WTC11 (cell line): ENCODE measurements at regions not wholly inside any gene's neighbourhood (a gene's known extent, or its start where the extent isn't known, plus 50 kb on each side); places are given as distances from the start of the nearest gene placed in this dataset.
A peak's percentile ranks its signal among the peaks of the same experiment; 100 is the strongest.

Experiments used
- ATAC-seq: fragments of 200-7000 bp; cut with Tn5 transposase; 2 replicates; pipeline ENCODE4 v1.10.0; 2021; ENCODE audit warnings: mild to moderate bottlenecking, moderate library complexity
- CTCF ChIA-PET: fragments of 300-600 bp; sonication (Branson Sonifier 250); formaldehyde crosslinking; loops from one replicate; lab custom pipeline; 2021; ENCODE audit warnings: antibody characterized with exemption; lab: Charles Lee
- POLR2A ChIA-PET: fragments of 350-600 bp; sonication (Branson Sonifier 250); formaldehyde crosslinking; loops from one replicate; lab custom pipeline; 2021; ENCODE audit warnings: antibody characterized with exemption; lab: Charles Lee
- DNase-seq: peaks from one replicate; pipeline ENCODE4 v3.0.0; 2021; ENCODE audit warnings: low spot score
- H3K27ac Mint-ChIP-seq: 2 replicates; pipeline ENCODE4 v1.8.0; 2021; ENCODE audit warnings: mixed read lengths
- H3K27me3 Mint-ChIP-seq: 2 replicates; pipeline ENCODE4 v1.8.0; 2021; ENCODE audit warnings: low read depth, mild to moderate bottlenecking, moderate library complexity, mixed read lengths
- H3K36me3 Mint-ChIP-seq: 2 replicates; pipeline ENCODE4 v1.8.0; 2021; ENCODE audit warnings: mixed read lengths
- H3K4me1 Mint-ChIP-seq: 2 replicates; pipeline ENCODE4 v1.8.0; 2022; ENCODE audit warnings: mixed read lengths
- H3K4me3 Mint-ChIP-seq: 2 replicates; pipeline ENCODE4 v1.8.0; 2021; ENCODE audit warnings: mild to moderate bottlenecking, moderate library complexity, mixed read lengths
- H3K9me3 Mint-ChIP-seq: 2 replicates; pipeline ENCODE4 v1.8.0; 2021; ENCODE audit warnings: mixed read lengths
- CREM ChIP-seq: sonication (generic); formaldehyde crosslinking; IDR thresholded peaks from 2 replicates; pipeline ENCODE4 v1.8.1; 2022; ENCODE audit warnings: mild to moderate bottlenecking, missing genetic modification reagents, moderate library complexity
- ELF4 ChIP-seq: sonication (generic); formaldehyde crosslinking; IDR thresholded peaks from 2 replicates; pipeline ENCODE4 v1.8.1; 2022; ENCODE audit warnings: low read depth, mild to moderate bottlenecking, moderate library complexity, missing genetic modification reagents
- GABPB1 ChIP-seq: sonication (generic); formaldehyde crosslinking; IDR thresholded peaks from 2 replicates; pipeline ENCODE4 v1.8.1; 2023; ENCODE audit warnings: mild to moderate bottlenecking, missing genetic modification reagents
- HMGA2 ChIP-seq: fragments of 250-450 bp; sonication (Bioruptor Pico); IDR thresholded peaks from 2 replicates; pipeline ENCODE4 v1.4.0; 2021; ENCODE audit warnings: mild to moderate bottlenecking, moderate library complexity
- IRF2 ChIP-seq: sonication (generic); formaldehyde crosslinking; IDR thresholded peaks from 2 replicates; pipeline ENCODE4 v1.8.0; 2022; ENCODE audit warnings: low read depth, missing genetic modification reagents, borderline replicate concordance
- JAZF1 ChIP-seq: fragments of 250-450 bp; sonication (Bioruptor Pico); IDR thresholded peaks from 2 replicates; pipeline ENCODE4 v1.9.0; 2021; ENCODE audit warnings: moderate library complexity, mild to moderate bottlenecking, inconsistent platforms
- NFATC4 ChIP-seq: fragments of 250-450 bp; sonication (Bioruptor Pico); IDR thresholded peaks from 2 replicates; pipeline ENCODE4 v1.9.0; 2021; ENCODE audit warnings: mild to moderate bottlenecking
- NFE2L1 ChIP-seq: sonication (generic); formaldehyde crosslinking; IDR thresholded peaks from 2 replicates; pipeline ENCODE4 v1.8.1; 2023; ENCODE audit warnings: missing genetic modification reagents
- RELA ChIP-seq: sonication (generic); formaldehyde crosslinking; IDR thresholded peaks from 2 replicates; pipeline ENCODE4 v1.8.1; 2022; ENCODE audit warnings: missing genetic modification reagents, mild to moderate bottlenecking, borderline replicate concordance
- RORB ChIP-seq: fragments of 250-450 bp; sonication (Bioruptor Pico); IDR thresholded peaks from 2 replicates; pipeline ENCODE4 v1.9.0; 2021; ENCODE audit warnings: mild to moderate bottlenecking
- SOX15 ChIP-seq: fragments of 250-450 bp; sonication (Bioruptor Pico); IDR thresholded peaks from 2 replicates; pipeline ENCODE4 v1.9.0; 2021; ENCODE audit warnings: mild to moderate bottlenecking
- SP1 ChIP-seq: sonication (generic); formaldehyde crosslinking; conservative IDR thresholded peaks from 2 replicates; pipeline ENCODE4 v1.8.1; 2022; ENCODE audit warnings: missing genetic modification reagents
- TEAD1 ChIP-seq: sonication (generic); formaldehyde crosslinking; IDR thresholded peaks from 2 replicates; pipeline ENCODE4 v1.8.0; 2022; ENCODE audit warnings: mild to moderate bottlenecking, missing genetic modification reagents
- ZNF121 ChIP-seq: sonication (generic); formaldehyde crosslinking; IDR thresholded peaks from 2 replicates; pipeline ENCODE4 v1.8.0; 2023; ENCODE audit warnings: missing genetic modification reagents
- ZNF281 ChIP-seq: sonication (generic); formaldehyde crosslinking; IDR thresholded peaks from 2 replicates; pipeline ENCODE4 v1.8.0; 2023; ENCODE audit warnings: mild to moderate bottlenecking, missing genetic modification reagents
- ZNF396 ChIP-seq: fragments of 250-450 bp; sonication (Bioruptor Pico); IDR thresholded peaks from 2 replicates; pipeline ENCODE4 v1.8.0; 2021; ENCODE audit warnings: mild to moderate bottlenecking, moderate library complexity, borderline replicate concordance
- ZNF416 ChIP-seq: fragments of 250-450 bp; sonication (Bioruptor Pico); IDR thresholded peaks from 2 replicates; pipeline ENCODE4 v1.9.0; 2021; ENCODE audit warnings: mild to moderate bottlenecking, inconsistent platforms
- TF ChIP-seq, protein P1 (sequence below): sonication (generic); formaldehyde crosslinking; IDR thresholded peaks from 2 replicates; pipeline ENCODE4 v1.8.1; 2022; ENCODE audit warnings: missing genetic modification reagents, borderline replicate concordance
- TF ChIP-seq, protein P2 (sequence below): sonication (generic); formaldehyde crosslinking; IDR thresholded peaks from 2 replicates; pipeline ENCODE4 v1.8.1; 2022; ENCODE audit warnings: low read depth, missing genetic modification reagents, borderline replicate concordance
- TF ChIP-seq, protein P3 (sequence below): fragments of 250-450 bp; sonication (Bioruptor Pico); IDR thresholded peaks from 2 replicates; pipeline ENCODE4 v1.9.0; 2021; ENCODE audit warnings: mild to moderate bottlenecking
- TF ChIP-seq, protein P4 (sequence below): sonication (generic); formaldehyde crosslinking; IDR thresholded peaks from 2 replicates; pipeline ENCODE4 v1.8.0; 2023; ENCODE audit warnings: missing genetic modification reagents, mild to moderate bottlenecking, borderline replicate concordance
- TF ChIP-seq, protein P5 (sequence below): sonication (generic); formaldehyde crosslinking; IDR thresholded peaks from 2 replicates; pipeline ENCODE4 v1.8.0; 2022; ENCODE audit warnings: mild to moderate bottlenecking, missing genetic modification reagents
- TF ChIP-seq, protein P6 (sequence below): fragments of 200-600 bp; IDR thresholded peaks from 2 replicates; pipeline ENCODE4 v1.8.0; 2022; ENCODE audit warnings: antibody characterized with exemption
- TF ChIP-seq, protein P7 (sequence below): sonication (generic); formaldehyde crosslinking; IDR thresholded peaks from 2 replicates; pipeline ENCODE4 v1.8.0; 2022; ENCODE audit warnings: mild to moderate bottlenecking, missing genetic modification reagents

DNA sequence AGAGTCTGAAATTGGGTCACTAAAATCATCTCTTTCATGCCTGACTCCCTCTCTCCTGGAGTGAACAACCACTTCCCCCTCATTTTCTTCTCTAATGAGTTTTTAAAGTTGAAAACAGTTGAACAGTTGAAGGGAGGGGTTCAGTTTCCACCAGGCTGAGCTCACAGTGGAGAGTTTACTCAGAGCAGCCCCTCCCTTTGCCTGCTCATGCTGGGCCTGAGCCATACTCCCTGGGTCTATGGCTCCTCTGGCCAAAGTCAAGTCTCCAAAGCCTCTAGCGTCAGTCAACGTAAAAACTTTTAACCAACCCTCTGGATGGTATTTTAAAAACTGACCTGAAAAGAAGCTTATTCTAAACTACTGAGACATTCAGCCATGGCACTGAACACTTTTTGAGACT is 100.8 kb upstream of the RNPC3 start (continued):
- no peak for TF ChIP-seq SP1 (CRISPR knock-in tag)
- TF ChIP-seq ZNF121 (CRISPR knock-in tag) = no peak
- no peak for TF ChIP-seq GABPB1
- TF ChIP-seq NFE2L1 (CRISPR knock-in tag) = no peak
- TF ChIP-seq, protein P1, sequence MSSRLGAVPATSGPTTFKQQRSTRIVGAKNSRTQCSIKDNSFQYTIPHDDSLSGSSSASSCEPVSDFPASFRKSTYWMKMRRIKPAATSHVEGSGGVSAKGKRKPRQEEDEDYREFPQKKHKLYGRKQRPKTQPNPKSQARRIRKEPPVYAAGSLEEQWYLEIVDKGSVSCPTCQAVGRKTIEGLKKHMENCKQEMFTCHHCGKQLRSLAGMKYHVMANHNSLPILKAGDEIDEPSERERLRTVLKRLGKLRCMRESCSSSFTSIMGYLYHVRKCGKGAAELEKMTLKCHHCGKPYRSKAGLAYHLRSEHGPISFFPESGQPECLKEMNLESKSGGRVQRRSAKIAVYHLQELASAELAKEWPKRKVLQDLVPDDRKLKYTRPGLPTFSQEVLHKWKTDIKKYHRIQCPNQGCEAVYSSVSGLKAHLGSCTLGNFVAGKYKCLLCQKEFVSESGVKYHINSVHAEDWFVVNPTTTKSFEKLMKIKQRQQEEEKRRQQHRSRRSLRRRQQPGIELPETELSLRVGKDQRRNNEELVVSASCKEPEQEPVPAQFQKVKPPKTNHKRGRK = no peak
- TF ChIP-seq TEAD1 (CRISPR knock-in tag) = no peak
- TF ChIP-seq, protein P2, sequence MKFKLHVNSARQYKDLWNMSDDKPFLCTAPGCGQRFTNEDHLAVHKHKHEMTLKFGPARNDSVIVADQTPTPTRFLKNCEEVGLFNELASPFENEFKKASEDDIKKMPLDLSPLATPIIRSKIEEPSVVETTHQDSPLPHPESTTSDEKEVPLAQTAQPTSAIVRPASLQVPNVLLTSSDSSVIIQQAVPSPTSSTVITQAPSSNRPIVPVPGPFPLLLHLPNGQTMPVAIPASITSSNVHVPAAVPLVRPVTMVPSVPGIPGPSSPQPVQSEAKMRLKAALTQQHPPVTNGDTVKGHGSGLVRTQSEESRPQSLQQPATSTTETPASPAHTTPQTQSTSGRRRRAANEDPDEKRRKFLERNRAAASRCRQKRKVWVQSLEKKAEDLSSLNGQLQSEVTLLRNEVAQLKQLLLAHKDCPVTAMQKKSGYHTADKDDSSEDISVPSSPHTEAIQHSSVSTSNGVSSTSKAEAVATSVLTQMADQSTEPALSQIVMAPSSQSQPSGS (CRISPR knock-in tag) = no peak

- no peaks in the 10 kb centered on the region for H3K4me1 Mint-ChIP-seq
- H3K36me3 Mint-ChIP-seq = no peaks in the 10 kb centered on the region; the same call in 1 of the 2 replicates
- ChIA-PET POLR2A (interaction anchor here (0.8 kb wide), 1 partner anchor 76 kb away, joined by 3 read pairs; no protein-coding TSS in a partner anchor), CTCF (no interaction called here)
- peaks cover 5% of the 10 kb centered on the region for H3K9me3 Mint-ChIP-seq
- ATAC-seq = peak; percentile 57; the same call in 1 of the 2 replicates
- H3K4me3 Mint-ChIP-seq = no peak overlapping the region
- no peaks in the 10 kb centered on the region; the same call in 1 of the 2 replicates for H3K27me3 Mint-ChIP-seq
- H3K27ac Mint-ChIP-seq = no peak overlapping the region
- DNase-seq = no peak
- TF ChIP-seq RELA (no peak), SOX15 (CRISPR knock-in tag) (no peak), GABPB1 (no peak), RORB (no peak), IRF2 (CRISPR knock-in tag) (no peak), CREM (CRISPR knock-in tag) (no peak), ELF4 (CRISPR knock-in tag) (no peak), NFATC4 (CRISPR knock-in tag) (no peak), ZNF396 (CRISPR knock-in tag) (no peak), ZNF416 (CRISPR knock-in tag) (no peak), JAZF1 (CRISPR knock-in tag) (no peak), ZNF281 (CRISPR knock-in tag) (no peak), NFE2L1 (CRISPR knock-in tag) (no peak), HMGA2 (CRISPR knock-in tag) (no peak)
- TF ChIP-seq, protein P3, sequence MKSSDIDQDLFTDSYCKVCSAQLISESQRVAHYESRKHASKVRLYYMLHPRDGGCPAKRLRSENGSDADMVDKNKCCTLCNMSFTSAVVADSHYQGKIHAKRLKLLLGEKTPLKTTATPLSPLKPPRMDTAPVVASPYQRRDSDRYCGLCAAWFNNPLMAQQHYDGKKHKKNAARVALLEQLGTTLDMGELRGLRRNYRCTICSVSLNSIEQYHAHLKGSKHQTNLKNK (CRISPR knock-in tag) = no peak
- TF ChIP-seq, protein P4, sequence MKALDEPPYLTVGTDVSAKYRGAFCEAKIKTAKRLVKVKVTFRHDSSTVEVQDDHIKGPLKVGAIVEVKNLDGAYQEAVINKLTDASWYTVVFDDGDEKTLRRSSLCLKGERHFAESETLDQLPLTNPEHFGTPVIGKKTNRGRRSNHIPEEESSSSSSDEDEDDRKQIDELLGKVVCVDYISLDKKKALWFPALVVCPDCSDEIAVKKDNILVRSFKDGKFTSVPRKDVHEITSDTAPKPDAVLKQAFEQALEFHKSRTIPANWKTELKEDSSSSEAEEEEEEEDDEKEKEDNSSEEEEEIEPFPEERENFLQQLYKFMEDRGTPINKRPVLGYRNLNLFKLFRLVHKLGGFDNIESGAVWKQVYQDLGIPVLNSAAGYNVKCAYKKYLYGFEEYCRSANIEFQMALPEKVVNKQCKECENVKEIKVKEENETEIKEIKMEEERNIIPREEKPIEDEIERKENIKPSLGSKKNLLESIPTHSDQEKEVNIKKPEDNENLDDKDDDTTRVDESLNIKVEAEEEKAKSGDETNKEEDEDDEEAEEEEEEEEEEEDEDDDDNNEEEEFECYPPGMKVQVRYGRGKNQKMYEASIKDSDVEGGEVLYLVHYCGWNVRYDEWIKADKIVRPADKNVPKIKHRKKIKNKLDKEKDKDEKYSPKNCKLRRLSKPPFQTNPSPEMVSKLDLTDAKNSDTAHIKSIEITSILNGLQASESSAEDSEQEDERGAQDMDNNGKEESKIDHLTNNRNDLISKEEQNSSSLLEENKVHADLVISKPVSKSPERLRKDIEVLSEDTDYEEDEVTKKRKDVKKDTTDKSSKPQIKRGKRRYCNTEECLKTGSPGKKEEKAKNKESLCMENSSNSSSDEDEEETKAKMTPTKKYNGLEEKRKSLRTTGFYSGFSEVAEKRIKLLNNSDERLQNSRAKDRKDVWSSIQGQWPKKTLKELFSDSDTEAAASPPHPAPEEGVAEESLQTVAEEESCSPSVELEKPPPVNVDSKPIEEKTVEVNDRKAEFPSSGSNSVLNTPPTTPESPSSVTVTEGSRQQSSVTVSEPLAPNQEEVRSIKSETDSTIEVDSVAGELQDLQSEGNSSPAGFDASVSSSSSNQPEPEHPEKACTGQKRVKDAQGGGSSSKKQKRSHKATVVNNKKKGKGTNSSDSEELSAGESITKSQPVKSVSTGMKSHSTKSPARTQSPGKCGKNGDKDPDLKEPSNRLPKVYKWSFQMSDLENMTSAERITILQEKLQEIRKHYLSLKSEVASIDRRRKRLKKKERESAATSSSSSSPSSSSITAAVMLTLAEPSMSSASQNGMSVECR (CRISPR knock-in tag) = no peak
- TF ChIP-seq, protein P5, sequence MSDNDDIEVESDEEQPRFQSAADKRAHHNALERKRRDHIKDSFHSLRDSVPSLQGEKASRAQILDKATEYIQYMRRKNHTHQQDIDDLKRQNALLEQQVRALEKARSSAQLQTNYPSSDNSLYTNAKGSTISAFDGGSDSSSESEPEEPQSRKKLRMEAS (CRISPR knock-in tag) = no peak
- TF ChIP-seq, protein P6, sequence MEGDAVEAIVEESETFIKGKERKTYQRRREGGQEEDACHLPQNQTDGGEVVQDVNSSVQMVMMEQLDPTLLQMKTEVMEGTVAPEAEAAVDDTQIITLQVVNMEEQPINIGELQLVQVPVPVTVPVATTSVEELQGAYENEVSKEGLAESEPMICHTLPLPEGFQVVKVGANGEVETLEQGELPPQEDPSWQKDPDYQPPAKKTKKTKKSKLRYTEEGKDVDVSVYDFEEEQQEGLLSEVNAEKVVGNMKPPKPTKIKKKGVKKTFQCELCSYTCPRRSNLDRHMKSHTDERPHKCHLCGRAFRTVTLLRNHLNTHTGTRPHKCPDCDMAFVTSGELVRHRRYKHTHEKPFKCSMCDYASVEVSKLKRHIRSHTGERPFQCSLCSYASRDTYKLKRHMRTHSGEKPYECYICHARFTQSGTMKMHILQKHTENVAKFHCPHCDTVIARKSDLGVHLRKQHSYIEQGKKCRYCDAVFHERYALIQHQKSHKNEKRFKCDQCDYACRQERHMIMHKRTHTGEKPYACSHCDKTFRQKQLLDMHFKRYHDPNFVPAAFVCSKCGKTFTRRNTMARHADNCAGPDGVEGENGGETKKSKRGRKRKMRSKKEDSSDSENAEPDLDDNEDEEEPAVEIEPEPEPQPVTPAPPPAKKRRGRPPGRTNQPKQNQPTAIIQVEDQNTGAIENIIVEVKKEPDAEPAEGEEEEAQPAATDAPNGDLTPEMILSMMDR = no peak
- TF ChIP-seq, protein P7, sequence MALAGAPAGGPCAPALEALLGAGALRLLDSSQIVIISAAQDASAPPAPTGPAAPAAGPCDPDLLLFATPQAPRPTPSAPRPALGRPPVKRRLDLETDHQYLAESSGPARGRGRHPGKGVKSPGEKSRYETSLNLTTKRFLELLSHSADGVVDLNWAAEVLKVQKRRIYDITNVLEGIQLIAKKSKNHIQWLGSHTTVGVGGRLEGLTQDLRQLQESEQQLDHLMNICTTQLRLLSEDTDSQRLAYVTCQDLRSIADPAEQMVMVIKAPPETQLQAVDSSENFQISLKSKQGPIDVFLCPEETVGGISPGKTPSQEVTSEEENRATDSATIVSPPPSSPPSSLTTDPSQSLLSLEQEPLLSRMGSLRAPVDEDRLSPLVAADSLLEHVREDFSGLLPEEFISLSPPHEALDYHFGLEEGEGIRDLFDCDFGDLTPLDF = no peak
Measured at GRCh38 chr1:103416681-103417286, 108.7 kb upstream of the RNPC3 start.
